ENCODE measurements at regions not wholly inside any gene's neighbourhood (a gene's known extent, or its start where the extent isn't known, plus 50 kb on each side); places are given as distances from the start of the nearest gene placed in this dataset.

DNA sequence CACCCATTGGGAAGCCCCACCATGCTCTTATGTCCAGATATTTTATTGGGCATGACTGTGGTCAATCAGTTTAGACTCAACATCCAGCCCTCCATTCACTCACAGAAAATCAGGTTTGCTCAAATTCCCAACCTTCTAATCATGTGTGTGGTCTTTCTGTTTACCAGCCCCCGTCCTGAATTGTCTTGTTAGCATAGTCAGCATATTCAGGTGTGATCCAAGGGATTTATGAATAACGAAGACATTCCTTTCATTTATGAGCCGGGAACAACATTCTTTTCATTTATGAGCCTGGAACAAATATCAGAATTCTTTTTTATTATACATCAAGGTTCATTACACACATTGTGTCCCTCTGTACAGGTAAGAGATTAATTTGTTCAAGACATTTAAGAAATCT is 376.3 kb upstream of the POM121L12 start:
- ATAC-seq (no peak), DNase-seq (no peak)
- TF ChIP-seq POLR2A (IDR thresholded peaks at IDR 0.05), result no peak
- TF ChIP-seq, protein P1, sequence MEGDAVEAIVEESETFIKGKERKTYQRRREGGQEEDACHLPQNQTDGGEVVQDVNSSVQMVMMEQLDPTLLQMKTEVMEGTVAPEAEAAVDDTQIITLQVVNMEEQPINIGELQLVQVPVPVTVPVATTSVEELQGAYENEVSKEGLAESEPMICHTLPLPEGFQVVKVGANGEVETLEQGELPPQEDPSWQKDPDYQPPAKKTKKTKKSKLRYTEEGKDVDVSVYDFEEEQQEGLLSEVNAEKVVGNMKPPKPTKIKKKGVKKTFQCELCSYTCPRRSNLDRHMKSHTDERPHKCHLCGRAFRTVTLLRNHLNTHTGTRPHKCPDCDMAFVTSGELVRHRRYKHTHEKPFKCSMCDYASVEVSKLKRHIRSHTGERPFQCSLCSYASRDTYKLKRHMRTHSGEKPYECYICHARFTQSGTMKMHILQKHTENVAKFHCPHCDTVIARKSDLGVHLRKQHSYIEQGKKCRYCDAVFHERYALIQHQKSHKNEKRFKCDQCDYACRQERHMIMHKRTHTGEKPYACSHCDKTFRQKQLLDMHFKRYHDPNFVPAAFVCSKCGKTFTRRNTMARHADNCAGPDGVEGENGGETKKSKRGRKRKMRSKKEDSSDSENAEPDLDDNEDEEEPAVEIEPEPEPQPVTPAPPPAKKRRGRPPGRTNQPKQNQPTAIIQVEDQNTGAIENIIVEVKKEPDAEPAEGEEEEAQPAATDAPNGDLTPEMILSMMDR (IDR thresholded peaks at IDR 0.05), result no peak
- Histone ChIP-seq H3K27ac (no peak overlapping the region), H3K27me3 (no peaks in the 10 kb centered on the region), H3K9me3 (no peaks in the 10 kb centered on the region), H3K4me3 (no peak overlapping the region), H3K36me3 (replicated peaks in 1 of 2; ENCODE audit: insufficient read depth in 1 of 2, low read depth in 2 of 2) (no peaks in the 10 kb centered on the region), H3K4me1 (no peaks in the 10 kb centered on the region)
- 21 to 36% methylated on average over 3 of the region's 3 CpGs for WGBS, 2 donors
- intact Hi-C loops (cut with DNase I), result no loop called here

DNA sequence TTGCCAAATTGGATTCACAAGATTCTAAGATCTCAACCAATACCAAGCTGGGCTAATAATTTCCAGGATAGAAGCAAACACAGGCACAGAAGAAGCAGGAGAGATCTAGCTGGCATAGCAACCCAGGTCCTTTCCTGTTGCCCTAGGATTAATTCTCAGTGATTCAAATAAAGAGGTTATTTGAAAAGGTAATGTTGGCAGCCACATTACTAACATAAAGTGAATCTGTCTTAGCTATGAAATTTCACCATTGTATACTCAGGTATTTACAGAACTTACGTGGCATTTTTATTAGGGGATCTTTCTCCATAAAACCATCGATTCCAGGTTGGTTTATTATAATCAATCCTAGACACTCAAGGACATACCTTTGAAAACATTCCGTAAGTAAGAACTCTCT is 379.3 kb upstream of the POM121L12 start:
- no peaks in the 10 kb centered on the region for H3K27me3 ChIP-seq
- H3K36me3 ChIP-seq (replicated peaks in 1 of 2; ENCODE audit: insufficient read depth in 1 of 2, low read depth in 2 of 2), result no peaks in the 10 kb centered on the region
- DNase-seq, result no peak
- no peaks in the 10 kb centered on the region for H3K4me1 ChIP-seq
- no peak for ATAC-seq
- intact Hi-C loops (cut with DNase I), result no loop called here
- WGBS, 2 donors, result 13 to 20% methylated on average over 3 of the region's 3 CpGs
- H3K4me3 ChIP-seq, result no peak overlapping the region
- no peak for TF ChIP-seq POLR2A (IDR thresholded peaks at IDR 0.05)
- TF ChIP-seq, protein P1 (IDR thresholded peaks at IDR 0.05), result no peak
- no peak overlapping the region for H3K27ac ChIP-seq
- H3K9me3 ChIP-seq, result no peaks in the 10 kb centered on the region

DNA sequence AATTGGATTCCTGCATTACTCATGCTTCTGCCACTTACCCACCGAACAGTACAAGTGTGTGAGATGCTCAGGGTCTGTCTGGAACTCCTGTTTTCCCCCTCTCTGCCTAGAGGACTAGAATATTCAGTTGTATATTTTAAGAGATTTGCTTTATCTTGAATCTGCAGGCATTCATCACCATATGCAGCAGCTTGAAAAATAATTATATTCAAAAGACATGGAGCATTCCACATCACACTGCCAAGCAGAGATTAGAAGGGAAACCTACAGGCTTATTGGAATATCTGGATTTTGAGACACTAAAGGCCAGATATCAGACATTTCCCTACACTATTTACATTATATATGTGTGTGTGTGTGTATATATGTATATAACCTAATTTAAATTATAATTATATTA is 382.8 kb upstream of the POM121L12 start:
- no peak overlapping the region for H3K4me3 ChIP-seq
- no peaks in the 10 kb centered on the region for H3K27me3 ChIP-seq
- DNase-seq (no peak), ATAC-seq (no peak)
- intact Hi-C loops (cut with DNase I), result no loop called here
- no peaks in the 10 kb centered on the region for H3K36me3 ChIP-seq (replicated peaks in 1 of 2; ENCODE audit: insufficient read depth in 1 of 2, low read depth in 2 of 2)
- H3K9me3 ChIP-seq, result no peaks in the 10 kb centered on the region
- no peak overlapping the region for H3K27ac ChIP-seq
- no peaks in the 10 kb centered on the region for H3K4me1 ChIP-seq
- 38 to 41% methylated on average over 1 of the region's 1 CpG for WGBS, 2 donors
- TF ChIP-seq POLR2A (IDR thresholded peaks at IDR 0.05), result no peak
- TF ChIP-seq, protein P1 (IDR thresholded peaks at IDR 0.05), result no peak

DNA sequence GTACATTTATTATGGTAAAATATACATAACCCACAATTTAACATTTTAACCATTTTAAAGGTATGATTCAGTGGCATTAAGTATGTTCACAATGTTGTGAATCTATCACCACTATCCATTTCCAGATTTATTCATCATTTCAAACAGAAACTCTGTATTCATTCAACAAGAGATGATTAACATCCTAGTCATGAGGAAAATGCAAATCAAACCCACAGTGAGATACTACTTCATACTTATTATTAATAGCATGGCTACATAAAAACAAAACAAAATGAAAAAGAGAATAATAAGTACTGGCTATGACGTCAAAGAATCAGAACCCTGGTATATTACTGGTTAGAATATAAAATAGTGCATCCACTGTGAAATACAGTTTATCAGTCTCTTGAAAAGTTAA is 386.6 kb upstream of the POM121L12 start:
- TF ChIP-seq, protein P1 (IDR thresholded peaks at IDR 0.05), result no peak
- no peak for TF ChIP-seq POLR2A (IDR thresholded peaks at IDR 0.05)
- intact Hi-C loops (cut with DNase I), result no loop called here
- Histone ChIP-seq H3K4me1 (no peaks in the 10 kb centered on the region), H3K4me3 (no peak overlapping the region), H3K27me3 (no peaks in the 10 kb centered on the region), H3K36me3 (replicated peaks in 1 of 2; ENCODE audit: insufficient read depth in 1 of 2, low read depth in 2 of 2) (no peaks in the 10 kb centered on the region), H3K9me3 (no peaks in the 10 kb centered on the region), H3K27ac (no peak overlapping the region)
- DNase-seq, result no peak
- 59 to 69% methylated on average over 1 of the region's 1 CpG for WGBS, 2 donors
- ATAC-seq, result no peak

DNA sequence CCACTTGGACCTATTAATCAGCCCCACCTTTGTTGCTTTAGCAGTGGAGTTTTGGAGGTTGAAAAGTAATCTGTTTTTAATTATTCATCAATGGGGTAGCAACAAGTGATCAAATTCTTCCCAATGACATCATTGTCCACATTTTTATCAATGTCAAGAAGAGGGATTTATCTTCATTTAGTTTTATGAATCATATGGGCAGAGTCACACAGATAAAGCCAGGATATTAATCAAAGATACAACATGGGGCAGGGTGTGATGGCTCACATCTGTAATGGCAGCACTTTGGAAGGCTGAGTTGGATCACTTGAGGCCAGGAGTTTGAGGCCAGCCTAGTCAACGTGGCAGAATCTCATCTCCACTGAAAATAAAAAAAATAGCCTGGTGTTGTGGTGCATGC is 388.4 kb upstream of the POM121L12 start:
- DNase-seq (no peak), ATAC-seq (no peak)
- H3K9me3 ChIP-seq, result no peaks in the 10 kb centered on the region
- TF ChIP-seq POLR2A (IDR thresholded peaks at IDR 0.05), result no peak
- H3K36me3 ChIP-seq (replicated peaks in 1 of 2; ENCODE audit: insufficient read depth in 1 of 2, low read depth in 2 of 2), result no peaks in the 10 kb centered on the region
- H3K4me3 ChIP-seq, result no peak overlapping the region
- intact Hi-C loops (cut with DNase I), result no loop called here
- no peaks in the 10 kb centered on the region for H3K4me1 ChIP-seq
- H3K27me3 ChIP-seq, result no peaks in the 10 kb centered on the region
- WGBS, 2 donors, result 0 to 27% methylated on average over 1 of the region's 1 CpG
- H3K27ac ChIP-seq, result no peak overlapping the region

Measured in body of pancreas (tissue), 4 donors.